ENCODE measurements at regions not wholly inside any gene's neighbourhood (a gene's known extent, or its start where the extent isn't known, plus 50 kb on each side); places are given as distances from the start of the nearest gene placed in this dataset.

DNA sequence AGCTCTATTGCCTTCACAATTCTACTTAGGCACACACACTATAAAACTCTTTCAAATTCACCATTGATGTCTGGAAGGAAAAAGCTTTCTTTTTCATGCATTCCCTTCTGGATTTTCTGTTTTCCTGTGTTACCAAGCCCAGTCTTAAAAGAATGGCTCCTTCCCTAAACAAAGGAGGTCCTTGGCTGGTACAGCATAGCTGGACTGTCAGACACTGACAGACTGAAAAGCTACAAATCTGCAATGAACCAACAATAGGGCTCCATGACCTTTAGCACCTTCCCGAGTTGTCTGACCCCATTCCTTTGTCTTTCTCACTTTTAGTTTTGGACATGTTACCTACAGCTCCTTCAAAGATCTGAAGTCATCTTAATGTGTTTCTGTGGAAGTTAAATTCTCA is 382.5 kb downstream of the TMEM161B start:
- WGBS, 2 donors = 9 to 14% methylated on average over 1 of the region's 1 CpG
- Histone ChIP-seq H3K27me3 (no peaks in the 10 kb centered on the region), H3K9me3 (peaks cover 0 to under 1% (median 0%) of the 10 kb centered on the region in 4 donors), H3K4me3 (no peak overlapping the region), H3K4me1 (no peaks in the 10 kb centered on the region), H3K27ac (no peak overlapping the region), H3K36me3 (no peaks in the 10 kb centered on the region)
- no peak for TF ChIP-seq POLR2AphosphoS5 (IDR thresholded peaks at IDR 0.05)
- no peak for TF ChIP-seq POLR2A (IDR thresholded peaks at IDR 0.05)
- TF ChIP-seq EP300 (IDR thresholded peaks at IDR 0.05) = no peak
- TF ChIP-seq, protein P1, sequence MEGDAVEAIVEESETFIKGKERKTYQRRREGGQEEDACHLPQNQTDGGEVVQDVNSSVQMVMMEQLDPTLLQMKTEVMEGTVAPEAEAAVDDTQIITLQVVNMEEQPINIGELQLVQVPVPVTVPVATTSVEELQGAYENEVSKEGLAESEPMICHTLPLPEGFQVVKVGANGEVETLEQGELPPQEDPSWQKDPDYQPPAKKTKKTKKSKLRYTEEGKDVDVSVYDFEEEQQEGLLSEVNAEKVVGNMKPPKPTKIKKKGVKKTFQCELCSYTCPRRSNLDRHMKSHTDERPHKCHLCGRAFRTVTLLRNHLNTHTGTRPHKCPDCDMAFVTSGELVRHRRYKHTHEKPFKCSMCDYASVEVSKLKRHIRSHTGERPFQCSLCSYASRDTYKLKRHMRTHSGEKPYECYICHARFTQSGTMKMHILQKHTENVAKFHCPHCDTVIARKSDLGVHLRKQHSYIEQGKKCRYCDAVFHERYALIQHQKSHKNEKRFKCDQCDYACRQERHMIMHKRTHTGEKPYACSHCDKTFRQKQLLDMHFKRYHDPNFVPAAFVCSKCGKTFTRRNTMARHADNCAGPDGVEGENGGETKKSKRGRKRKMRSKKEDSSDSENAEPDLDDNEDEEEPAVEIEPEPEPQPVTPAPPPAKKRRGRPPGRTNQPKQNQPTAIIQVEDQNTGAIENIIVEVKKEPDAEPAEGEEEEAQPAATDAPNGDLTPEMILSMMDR (IDR thresholded peaks at IDR 0.05) = no peak
- intact Hi-C loops (cut with DNase I) = no loop called here
- DNase-seq = no peak

DNA sequence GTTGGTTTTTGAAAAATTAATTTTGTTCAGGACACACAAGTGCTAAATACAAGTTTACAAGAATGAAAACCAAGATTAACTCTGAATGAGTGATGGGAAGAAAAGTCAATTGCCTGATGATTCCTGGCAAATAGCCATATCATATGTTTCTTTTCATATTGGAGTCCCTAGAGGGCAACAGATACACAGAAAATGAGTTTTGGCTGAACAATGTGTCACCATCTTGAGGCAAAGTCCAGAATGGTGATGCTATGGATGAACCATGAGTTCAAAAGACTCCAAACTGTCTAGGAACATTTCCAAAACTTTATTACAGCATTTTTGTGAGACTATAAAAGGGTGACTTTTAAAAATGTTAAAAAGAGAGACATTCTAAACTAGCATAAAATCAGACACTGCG is 382.9 kb downstream of the TMEM161B start:
- no peak for TF ChIP-seq EP300 (IDR thresholded peaks at IDR 0.05)
- TF ChIP-seq POLR2AphosphoS5 (IDR thresholded peaks at IDR 0.05) = no peak
- TF ChIP-seq, protein P1 (IDR thresholded peaks at IDR 0.05) = no peak
- TF ChIP-seq POLR2A (IDR thresholded peaks at IDR 0.05) = no peak
- no peaks in the 10 kb centered on the region for H3K4me1 ChIP-seq
- no peak overlapping the region for H3K27ac ChIP-seq
- H3K9me3 ChIP-seq = peaks cover 0 to 5% (median 0%) of the 10 kb centered on the region in 4 donors
- no peak for DNase-seq
- intact Hi-C loops (cut with DNase I) = no loop called here
- no peak overlapping the region for H3K4me3 ChIP-seq
- H3K27me3 ChIP-seq = no peaks in the 10 kb centered on the region
- H3K36me3 ChIP-seq = no peaks in the 10 kb centered on the region
- 69 to 73% methylated on average over 1 of the region's 1 CpG for WGBS, 2 donors

DNA sequence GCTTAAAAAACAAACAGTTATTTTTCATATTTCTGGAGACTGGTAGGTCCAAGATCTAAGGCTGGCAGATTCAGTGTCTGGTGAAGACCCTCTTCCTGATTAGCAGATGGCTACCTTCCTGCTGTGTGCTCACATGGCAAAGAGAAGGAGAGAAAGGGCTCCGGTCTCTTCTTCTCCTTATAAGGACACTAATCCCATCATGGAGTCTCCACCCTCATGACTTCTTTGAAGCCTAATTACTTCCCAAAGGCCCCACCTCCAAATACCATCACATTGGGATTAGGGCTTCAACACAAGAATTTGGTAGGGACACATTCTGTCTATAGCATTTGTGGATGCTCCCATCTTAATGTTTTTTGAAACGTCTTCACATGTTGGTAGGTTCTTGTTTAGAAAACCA is 391.1 kb downstream of the TMEM161B start:
- WGBS, 2 donors = 50 to 76% methylated on average over 2 of the region's 2 CpGs
- intact Hi-C loops (cut with DNase I) = no loop called here
- H3K27ac ChIP-seq = no peak overlapping the region
- DNase-seq = no peak
- TF ChIP-seq EP300 (IDR thresholded peaks at IDR 0.05) (no peak), POLR2AphosphoS5 (IDR thresholded peaks at IDR 0.05) (no peak), POLR2A (IDR thresholded peaks at IDR 0.05) (no peak)
- TF ChIP-seq, protein P1 (IDR thresholded peaks at IDR 0.05) = no peak
- H3K36me3 ChIP-seq = no peaks in the 10 kb centered on the region
- H3K27me3 ChIP-seq = no peaks in the 10 kb centered on the region
- H3K4me1 ChIP-seq = no peaks in the 10 kb centered on the region
- peaks cover 0 to 7% (median 0%) of the 10 kb centered on the region in 4 donors for H3K9me3 ChIP-seq
- H3K4me3 ChIP-seq = no peak overlapping the region

DNA sequence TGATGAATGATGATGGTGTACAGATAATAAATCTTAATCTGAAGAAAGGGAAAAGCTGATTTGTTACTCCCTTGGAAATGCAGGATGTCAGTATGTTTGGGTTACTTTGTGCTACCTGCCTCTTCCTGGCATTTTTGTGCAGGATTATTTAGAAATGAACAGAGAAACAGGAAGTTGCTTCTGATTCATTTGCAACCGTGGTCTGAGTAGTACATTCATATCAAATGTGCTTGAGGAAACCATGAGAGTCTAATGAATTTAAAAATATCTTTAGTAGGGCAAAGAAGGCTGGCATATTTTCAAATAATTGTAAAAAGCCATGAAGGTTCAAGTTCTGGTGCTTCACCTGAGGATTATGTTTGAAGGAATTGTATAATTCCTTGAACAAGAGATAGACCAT is 391.6 kb downstream of the TMEM161B start:
- 30 to 43% methylated on average over 1 of the region's 1 CpG for WGBS, 2 donors
- intact Hi-C loops (cut with DNase I) = no loop called here
- H3K4me3 ChIP-seq = no peak overlapping the region

More for the DNA sequence above, 391.6 kb downstream of the TMEM161B start:
- Histone ChIP-seq H3K36me3 (no peaks in the 10 kb centered on the region), H3K27me3 (no peaks in the 10 kb centered on the region), H3K9me3 (peaks cover 0 to 7% (median 0%) of the 10 kb centered on the region in 4 donors), H3K4me1 (no peaks in the 10 kb centered on the region), H3K27ac (no peak overlapping the region)
- TF ChIP-seq POLR2AphosphoS5 (IDR thresholded peaks at IDR 0.05) (no peak), POLR2A (IDR thresholded peaks at IDR 0.05) (no peak), EP300 (IDR thresholded peaks at IDR 0.05) (no peak)
- TF ChIP-seq, protein P1 (IDR thresholded peaks at IDR 0.05) = no peak
- DNase-seq = no peak

Measured in sigmoid colon (tissue), 6 donors.